DND-41 (cell line): ENCODE measurements at regions not wholly inside any gene's neighbourhood (a gene's known extent, or its start where the extent isn't known, plus 50 kb on each side); places are given as distances from the start of the nearest gene placed in this dataset.

Source experiments
- ATAC-seq: fragments of 200-7000 bp; cut with Tn5 transposase; 3 replicates; pipeline ENCODE4 v1.9.1; 2021; ENCODE audit warnings: low read depth; ENCODE audit not compliant: insufficient read depth
- DNase-seq: peaks from one replicate; pipeline ENCODE4 v3.0.0-alpha.2; 2020
- H2AFZ ChIP-seq: 2 replicates; pipeline ENCODE4 v1.6.0; 2012; ENCODE audit warnings: low read depth, low read length
- H3K27ac ChIP-seq: 2 replicates; pipeline ENCODE4 v1.5.1; 2012; ENCODE audit warnings: low read length, inconsistent platforms
- H3K27me3 ChIP-seq: fragments of 200-600 bp; sonication (generic); 2 replicates; pipeline ENCODE4 v1.6.0; 2012; ENCODE audit warnings: low read length, mild to moderate bottlenecking, inconsistent platforms; ENCODE audit not compliant: insufficient read depth, poor library complexity
- H3K36me3 ChIP-seq: 2 replicates; pipeline ENCODE4 v1.5.1; 2012; ENCODE audit warnings: low read length, inconsistent platforms; ENCODE audit not compliant: insufficient read depth
- H3K4me1 ChIP-seq: 2 replicates; pipeline ENCODE4 v1.5.1; 2012; ENCODE audit warnings: mild to moderate bottlenecking, low read length; ENCODE audit not compliant: insufficient read depth
- H3K4me2 ChIP-seq: 2 replicates; pipeline ENCODE4 v1.6.0; 2012; ENCODE audit warnings: mild to moderate bottlenecking, moderate library complexity, low read length, inconsistent platforms; ENCODE audit not compliant: insufficient read depth
- H3K4me3 ChIP-seq, 2 experiments: fragments of 200-600 bp in 1 of 2; shearing (Covaris generic) in 1 of 2; 2 replicates each; pipeline ENCODE4 v1.5.1; 2012 to 2016; ENCODE audit warnings: inconsistent platforms in 2 of 2, low read length in 2 of 2, mild to moderate bottlenecking in 2 of 2, low read depth in 1 of 2, moderate library complexity in 1 of 2
- H3K79me2 ChIP-seq: 2 replicates; pipeline ENCODE4 v1.6.0; 2012; ENCODE audit warnings: low read length, inconsistent platforms; ENCODE audit not compliant: insufficient read depth
- H3K9ac ChIP-seq: 2 replicates; pipeline ENCODE4 v1.6.0; 2012; ENCODE audit warnings: low read depth, mild to moderate bottlenecking, inconsistent platforms, low read length, moderate library complexity
- H3K9me3 ChIP-seq: 2 replicates; pipeline ENCODE4 v1.5.1; 2012; ENCODE audit warnings: low read length, moderate library complexity, mild to moderate bottlenecking, inconsistent platforms; ENCODE audit not compliant: insufficient read depth, severe bottlenecking
- H4K20me1 ChIP-seq: 2 replicates; pipeline ENCODE4 v1.6.0; 2012; ENCODE audit warnings: low read length; ENCODE audit not compliant: insufficient read depth
- CTCF ChIP-seq: IDR thresholded peaks from 2 replicates; pipeline ENCODE4 v1.5.1; 2012; ENCODE audit warnings: borderline replicate concordance, low read length, moderate library complexity, mild to moderate bottlenecking; ENCODE audit not compliant: poor library complexity, severe bottlenecking; ENCODE audit errors: extremely low read depth
- EZH2 ChIP-seq: IDR thresholded peaks from 3 replicates; pipeline ENCODE4 v1.6.1; 2012; ENCODE audit warnings: borderline replicate concordance, low read depth, mild to moderate bottlenecking, moderate library complexity, low read length, inconsistent platforms; ENCODE audit not compliant: severe bottlenecking

- TF ChIP-seq EZH2: no peak
- no peak for TF ChIP-seq CTCF
- Histone ChIP-seq H2AFZ (no peak overlapping the region), H3K4me1 (no peaks in the 10 kb centered on the region), H4K20me1 (no peaks in the 10 kb centered on the region), H3K79me2 (no peaks in the 10 kb centered on the region), H3K9ac (no peak overlapping the region), H3K4me3 (no peak overlapping the region), H3K27ac (no peak overlapping the region), H3K9me3 (no peaks in the 10 kb centered on the region), H3K36me3 (no peaks in the 10 kb centered on the region), H3K4me2 (no peak overlapping the region), H3K27me3 (no peaks in the 10 kb centered on the region)
- ATAC-seq (no peak), DNase-seq (no peak)
Measured at GRCh38 chr4:63541828-63542227, 867.4 kb downstream of the TECRL start.

- Histone ChIP-seq H3K4me1 (no peaks in the 10 kb centered on the region), H3K36me3 (no peaks in the 10 kb centered on the region), H3K27me3 (no peaks in the 10 kb centered on the region), H3K9ac (no peak overlapping the region), H2AFZ (no peak overlapping the region), H3K4me3 (no peak overlapping the region), H4K20me1 (no peaks in the 10 kb centered on the region), H3K9me3 (no peaks in the 10 kb centered on the region), H3K27ac (no peak overlapping the region), H3K79me2 (no peaks in the 10 kb centered on the region), H3K4me2 (no peak overlapping the region)
- ATAC-seq (no peak), DNase-seq (no peak)
- no peak for TF ChIP-seq EZH2
- TF ChIP-seq CTCF: no peak
Measured at GRCh38 chr4:63529581-63530337, 879.5 kb downstream of the TECRL start.

- Histone ChIP-seq H2AFZ (no peak overlapping the region), H3K4me3 (no peak overlapping the region), H3K36me3 (no peaks in the 10 kb centered on the region), H4K20me1 (no peaks in the 10 kb centered on the region), H3K27ac (no peak overlapping the region), H3K9me3 (no peaks in the 10 kb centered on the region), H3K4me1 (no peaks in the 10 kb centered on the region), H3K79me2 (no peaks in the 10 kb centered on the region), H3K4me2 (no peak overlapping the region), H3K27me3 (no peaks in the 10 kb centered on the region), H3K9ac (no peak overlapping the region)
- no peak for TF ChIP-seq EZH2
- TF ChIP-seq CTCF: peak; percentile 30
- DNase-seq (no peak), ATAC-seq (no peak)
Measured at GRCh38 chr4:63528256-63528991, 880.8 kb downstream of the TECRL start.
